RWPE1 (cell line): ENCODE measurements at regions not wholly inside any gene's neighbourhood (a gene's known extent, or its start where the extent isn't known, plus 50 kb on each side); places are given as distances from the start of the nearest gene placed in this dataset.

ENCODE experiments used
- CTCF ChIA-PET: fragments of 350-600 bp; sonication (Branson Sonifier 250); formaldehyde crosslinking; extraction: SDS; loops from one replicate; lab custom pipeline; 2021; lab: Yijun Ruan, JAX
- POLR2A ChIA-PET: fragments of 400-600 bp; formaldehyde crosslinking; extraction: SDS; loops from one replicate; lab custom pipeline; 2020; ENCODE audit warnings: antibody characterized with exemption; ENCODE audit not compliant: low non-redundant PET; lab: Yijun Ruan, JAX
- DNase-seq: peaks from one replicate; pipeline ENCODE4 v3.0.0; 2012; ENCODE audit warnings: low spot score
- H3K27ac ChIP-seq: fragments of 450-650 bp; 2 replicates; pipeline ENCODE4 v1.5.1; 2017
- CTCF ChIP-seq: fragments of 450-650 bp; conservative IDR thresholded peaks from 2 replicates; pipeline ENCODE4 v1.5.1; 2017; ENCODE audit warnings: low read depth, mild to moderate bottlenecking

- ChIA-PET POLR2A (no interaction called here), CTCF (no interaction called here)
- DNase-seq: no peak
- H3K27ac ChIP-seq: no peak overlapping the region
- TF ChIP-seq CTCF: no peak
These were observed 1216.5 kb upstream of the AUTS2 start for GRCh38 chr7:68381731-68382130.

- H3K27ac ChIP-seq: no peak overlapping the region
- CTCF ChIA-PET: no interaction called here
- POLR2A ChIA-PET: no interaction called here
- TF ChIP-seq CTCF: no peak
- no peak for DNase-seq
These were observed 1213.7 kb upstream of the AUTS2 start for GRCh38 chr7:68384581-68384980.

- no peak overlapping the region for H3K27ac ChIP-seq
- CTCF ChIA-PET: interaction anchor here (0.6 kb wide), 2 partner anchors 767 to 1080 kb away, joined by 3 read pairs; no protein-coding TSS in a partner anchor
- POLR2A ChIA-PET: no interaction called here
- no peak for DNase-seq
- no peak for TF ChIP-seq CTCF
These were observed 1205.2 kb upstream of the AUTS2 start for GRCh38 chr7:68393051-68393450.

GRCh38 chr7:68394131-68394530 is 1204.1 kb upstream of the AUTS2 start:
- H3K27ac ChIP-seq: no peak overlapping the region
- ChIA-PET CTCF (no interaction called here), POLR2A (no interaction called here)
- no peak for DNase-seq
- no peak for TF ChIP-seq CTCF

GRCh38 chr7:68399991-68400590 is 1198.2 kb upstream of the AUTS2 start:
- CTCF ChIA-PET: no interaction called here
- no peak for TF ChIP-seq CTCF
- DNase-seq: no peak

GRCh38 chr7:68400783-68401182 is 1197.5 kb upstream of the AUTS2 start:
- no peak for TF ChIP-seq CTCF
- H3K27ac ChIP-seq: no peak overlapping the region
- CTCF ChIA-PET: no interaction called here
- POLR2A ChIA-PET: no interaction called here
- DNase-seq: no peak

More at GRCh38 chr7:68399991-68400590, 1198.2 kb upstream of the AUTS2 start:
- no peak overlapping the region for H3K27ac ChIP-seq
- POLR2A ChIA-PET: no interaction called here
